HL-60 (cell line): ENCODE measurements at regions not wholly inside any gene's neighbourhood (a gene's known extent, or its start where the extent isn't known, plus 50 kb on each side); places are given as distances from the start of the nearest gene placed in this dataset.

Source experiments
- DNase-seq, 2 experiments: peaks; one replicate each; pipeline ENCODE4 v3.0.0-alpha.2; 2010 to 2020; ENCODE audit warnings: low read depth in 1 of 2, low spot score in 1 of 2
- H3K27ac ChIP-seq: fragments of 250-450 bp; sonication (Bioruptor Pico); replicated peaks from 2 replicates; pipeline ENCODE4 v1.5.1; 2020; ENCODE audit warnings: mild to moderate bottlenecking, moderate library complexity
- H3K27me3 ChIP-seq: fragments of 250-450 bp; sonication (Bioruptor Pico); 2 replicates; pipeline ENCODE4 v1.5.1; 2021; ENCODE audit warnings: mild to moderate bottlenecking, moderate library complexity; ENCODE audit not compliant: insufficient read depth, poor library complexity, severe bottlenecking
- H3K4me3 ChIP-seq: replicated peaks from 2 replicates; pipeline ENCODE4 v1.5.1; 2011; ENCODE audit warnings: mild to moderate bottlenecking, control low read depth, low read length; ENCODE audit not compliant: insufficient read depth
- GABPA ChIP-seq: IDR thresholded peaks from 2 replicates; pipeline ENCODE4 v1.6.1; 2012; ENCODE audit warnings: low read depth
- POLR2AphosphoS5 ChIP-seq: IDR thresholded peaks from 2 replicates; pipeline ENCODE4 v1.6.1; 2012; ENCODE audit warnings: low read depth
- SPI1 ChIP-seq: IDR thresholded peaks from 2 replicates; pipeline ENCODE4 v1.6.1; 2012; ENCODE audit warnings: low read depth, mild to moderate bottlenecking, borderline replicate concordance
- TF ChIP-seq, protein P1 (sequence below): IDR thresholded peaks from one replicate; pipeline ENCODE4 v1.5.1; 2011; ENCODE audit warnings: low read length, control low read depth, inconsistent platforms; ENCODE audit not compliant: insufficient read depth
- TF ChIP-seq, protein P2 (sequence below): IDR thresholded peaks from 2 replicates; pipeline ENCODE4 v1.6.1; 2012; ENCODE audit warnings: low read depth; ENCODE audit not compliant: insufficient replicate concordance

DNA sequence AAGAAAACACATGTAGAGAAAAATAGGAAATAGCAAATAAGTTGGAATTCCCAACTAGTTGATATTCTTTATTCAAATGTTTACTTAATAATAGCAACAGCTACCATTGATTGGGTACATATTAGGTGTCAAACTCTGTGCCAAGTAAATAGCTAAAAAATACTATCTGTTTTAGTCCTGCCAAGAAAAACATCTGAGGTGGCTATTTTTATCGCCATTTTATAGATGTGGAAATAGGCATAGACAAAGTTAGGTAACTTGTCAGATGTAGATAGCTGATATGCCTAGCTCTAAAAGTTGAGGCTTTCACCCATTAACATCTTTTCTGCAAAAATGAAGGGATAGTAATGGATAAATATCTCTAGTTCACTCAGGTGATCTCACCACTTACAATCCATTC, 549.2 kb upstream of the ID4 start:
- no peaks in the 10 kb centered on the region for H3K27me3 ChIP-seq
- TF ChIP-seq GABPA, result no peak
- TF ChIP-seq POLR2AphosphoS5, result no peak
- TF ChIP-seq, protein P1, sequence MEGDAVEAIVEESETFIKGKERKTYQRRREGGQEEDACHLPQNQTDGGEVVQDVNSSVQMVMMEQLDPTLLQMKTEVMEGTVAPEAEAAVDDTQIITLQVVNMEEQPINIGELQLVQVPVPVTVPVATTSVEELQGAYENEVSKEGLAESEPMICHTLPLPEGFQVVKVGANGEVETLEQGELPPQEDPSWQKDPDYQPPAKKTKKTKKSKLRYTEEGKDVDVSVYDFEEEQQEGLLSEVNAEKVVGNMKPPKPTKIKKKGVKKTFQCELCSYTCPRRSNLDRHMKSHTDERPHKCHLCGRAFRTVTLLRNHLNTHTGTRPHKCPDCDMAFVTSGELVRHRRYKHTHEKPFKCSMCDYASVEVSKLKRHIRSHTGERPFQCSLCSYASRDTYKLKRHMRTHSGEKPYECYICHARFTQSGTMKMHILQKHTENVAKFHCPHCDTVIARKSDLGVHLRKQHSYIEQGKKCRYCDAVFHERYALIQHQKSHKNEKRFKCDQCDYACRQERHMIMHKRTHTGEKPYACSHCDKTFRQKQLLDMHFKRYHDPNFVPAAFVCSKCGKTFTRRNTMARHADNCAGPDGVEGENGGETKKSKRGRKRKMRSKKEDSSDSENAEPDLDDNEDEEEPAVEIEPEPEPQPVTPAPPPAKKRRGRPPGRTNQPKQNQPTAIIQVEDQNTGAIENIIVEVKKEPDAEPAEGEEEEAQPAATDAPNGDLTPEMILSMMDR, result no peak
- TF ChIP-seq, protein P2, sequence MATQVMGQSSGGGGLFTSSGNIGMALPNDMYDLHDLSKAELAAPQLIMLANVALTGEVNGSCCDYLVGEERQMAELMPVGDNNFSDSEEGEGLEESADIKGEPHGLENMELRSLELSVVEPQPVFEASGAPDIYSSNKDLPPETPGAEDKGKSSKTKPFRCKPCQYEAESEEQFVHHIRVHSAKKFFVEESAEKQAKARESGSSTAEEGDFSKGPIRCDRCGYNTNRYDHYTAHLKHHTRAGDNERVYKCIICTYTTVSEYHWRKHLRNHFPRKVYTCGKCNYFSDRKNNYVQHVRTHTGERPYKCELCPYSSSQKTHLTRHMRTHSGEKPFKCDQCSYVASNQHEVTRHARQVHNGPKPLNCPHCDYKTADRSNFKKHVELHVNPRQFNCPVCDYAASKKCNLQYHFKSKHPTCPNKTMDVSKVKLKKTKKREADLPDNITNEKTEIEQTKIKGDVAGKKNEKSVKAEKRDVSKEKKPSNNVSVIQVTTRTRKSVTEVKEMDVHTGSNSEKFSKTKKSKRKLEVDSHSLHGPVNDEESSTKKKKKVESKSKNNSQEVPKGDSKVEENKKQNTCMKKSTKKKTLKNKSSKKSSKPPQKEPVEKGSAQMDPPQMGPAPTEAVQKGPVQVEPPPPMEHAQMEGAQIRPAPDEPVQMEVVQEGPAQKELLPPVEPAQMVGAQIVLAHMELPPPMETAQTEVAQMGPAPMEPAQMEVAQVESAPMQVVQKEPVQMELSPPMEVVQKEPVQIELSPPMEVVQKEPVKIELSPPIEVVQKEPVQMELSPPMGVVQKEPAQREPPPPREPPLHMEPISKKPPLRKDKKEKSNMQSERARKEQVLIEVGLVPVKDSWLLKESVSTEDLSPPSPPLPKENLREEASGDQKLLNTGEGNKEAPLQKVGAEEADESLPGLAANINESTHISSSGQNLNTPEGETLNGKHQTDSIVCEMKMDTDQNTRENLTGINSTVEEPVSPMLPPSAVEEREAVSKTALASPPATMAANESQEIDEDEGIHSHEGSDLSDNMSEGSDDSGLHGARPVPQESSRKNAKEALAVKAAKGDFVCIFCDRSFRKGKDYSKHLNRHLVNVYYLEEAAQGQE, result no peak
- TF ChIP-seq SPI1, result no peak
- no peak overlapping the region for H3K27ac ChIP-seq
- H3K4me3 ChIP-seq, result no peak overlapping the region
- no peak for DNase-seq

DNA sequence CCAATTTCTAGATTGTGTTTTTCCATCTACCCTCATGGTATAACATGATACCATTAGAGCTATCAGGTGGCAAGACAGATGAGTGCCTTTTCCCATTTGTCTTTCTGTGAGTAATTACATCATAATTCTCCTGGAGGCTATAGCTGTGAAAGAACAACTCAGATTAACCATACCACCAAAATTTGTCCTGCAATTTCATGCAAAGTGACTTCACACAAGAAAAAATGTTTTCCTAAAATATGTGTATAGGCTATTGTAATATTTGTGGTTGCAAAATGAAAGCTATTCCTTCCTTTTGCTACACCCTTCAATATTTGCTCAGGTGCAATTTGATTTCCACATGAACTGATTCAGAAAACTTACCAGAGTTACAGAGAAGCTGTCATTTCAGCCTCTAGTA, 547.7 kb upstream of the ID4 start:
- no peak overlapping the region for H3K4me3 ChIP-seq
- DNase-seq, result no peak
- H3K27ac ChIP-seq, result no peak overlapping the region
- no peak for TF ChIP-seq POLR2AphosphoS5
- no peak for TF ChIP-seq SPI1
- TF ChIP-seq, protein P1, result no peak
- no peak for TF ChIP-seq GABPA
- H3K27me3 ChIP-seq, result no peaks in the 10 kb centered on the region

DNA sequence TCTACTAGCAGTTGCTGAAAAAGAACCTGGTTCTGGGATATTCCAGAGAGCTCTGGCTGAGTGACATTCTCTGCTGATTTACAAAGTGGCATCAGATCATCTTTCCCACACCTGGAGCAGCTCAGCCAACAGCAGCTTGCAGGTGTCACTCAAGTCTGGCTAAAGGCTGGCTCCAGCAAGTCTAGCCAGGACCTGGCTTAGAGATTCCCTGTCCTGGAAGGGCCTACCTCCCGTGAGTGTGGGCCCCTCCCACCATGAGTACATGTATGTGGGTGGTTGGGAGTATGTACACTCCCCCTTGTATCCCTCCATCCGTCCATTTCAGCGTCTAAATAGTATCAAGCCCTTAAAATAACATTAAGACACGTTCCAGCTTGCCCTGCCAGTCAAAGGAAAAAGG, 539.3 kb upstream of the ID4 start:
- H3K27me3 ChIP-seq, result no peaks in the 10 kb centered on the region
- TF ChIP-seq SPI1 (no peak), GABPA (no peak), POLR2AphosphoS5 (no peak)
- TF ChIP-seq, protein P2, result no peak
- TF ChIP-seq, protein P1, result no peak
- no peak overlapping the region for H3K27ac ChIP-seq
- no peak overlapping the region for H3K4me3 ChIP-seq
- DNase-seq, result no peak

DNA sequence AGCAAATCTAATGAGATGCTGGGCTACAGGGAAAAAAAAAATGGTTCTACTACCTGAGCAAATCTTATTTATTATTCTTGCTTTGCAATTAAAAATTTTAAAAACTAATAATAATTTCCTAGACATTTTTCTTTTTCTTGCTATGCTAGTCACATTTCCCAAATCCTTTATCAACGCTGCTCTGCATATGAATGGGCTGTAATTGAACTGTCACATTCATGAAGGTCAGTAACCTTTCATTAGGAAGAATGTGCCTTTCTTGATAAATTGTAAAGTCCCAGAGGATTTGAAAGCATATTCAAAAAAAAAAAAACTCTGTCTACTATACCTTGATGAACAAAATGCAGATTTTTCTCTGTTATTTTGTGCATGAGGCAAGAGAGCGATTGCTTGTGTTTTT, 538.7 kb upstream of the ID4 start:
- H3K4me3 ChIP-seq, result no peak overlapping the region

More for the DNA sequence above, 538.7 kb upstream of the ID4 start:
- no peak for DNase-seq
- H3K27ac ChIP-seq, result no peak overlapping the region
- no peaks in the 10 kb centered on the region for H3K27me3 ChIP-seq
- TF ChIP-seq, protein P1, result no peak
- TF ChIP-seq, protein P2, result no peak
- TF ChIP-seq SPI1, result no peak
- no peak for TF ChIP-seq POLR2AphosphoS5
- TF ChIP-seq GABPA, result no peak
